DND-41 (cell line): ENCODE measurements at regions not wholly inside any gene's neighbourhood (a gene's known extent, or its start where the extent isn't known, plus 50 kb on each side); places are given as distances from the start of the nearest gene placed in this dataset.
A peak's percentile ranks its signal among the peaks of the same experiment; 100 is the strongest.

ENCODE experiments used
- ATAC-seq: fragments of 200-7000 bp; cut with Tn5 transposase; 3 replicates; pipeline ENCODE4 v1.9.1; 2021; ENCODE audit warnings: low read depth; ENCODE audit not compliant: insufficient read depth
- DNase-seq: peaks from one replicate; pipeline ENCODE4 v3.0.0-alpha.2; 2020
- H2AFZ ChIP-seq: 2 replicates; pipeline ENCODE4 v1.6.0; 2012; ENCODE audit warnings: low read depth, low read length
- H3K27ac ChIP-seq: 2 replicates; pipeline ENCODE4 v1.5.1; 2012; ENCODE audit warnings: low read length, inconsistent platforms
- H3K27me3 ChIP-seq: fragments of 200-600 bp; sonication (generic); 2 replicates; pipeline ENCODE4 v1.6.0; 2012; ENCODE audit warnings: low read length, mild to moderate bottlenecking, inconsistent platforms; ENCODE audit not compliant: insufficient read depth, poor library complexity
- H3K36me3 ChIP-seq: 2 replicates; pipeline ENCODE4 v1.5.1; 2012; ENCODE audit warnings: low read length, inconsistent platforms; ENCODE audit not compliant: insufficient read depth
- H3K4me1 ChIP-seq: 2 replicates; pipeline ENCODE4 v1.5.1; 2012; ENCODE audit warnings: mild to moderate bottlenecking, low read length; ENCODE audit not compliant: insufficient read depth
- H3K4me2 ChIP-seq: 2 replicates; pipeline ENCODE4 v1.6.0; 2012; ENCODE audit warnings: mild to moderate bottlenecking, moderate library complexity, low read length, inconsistent platforms; ENCODE audit not compliant: insufficient read depth
- H3K4me3 ChIP-seq, 2 experiments: fragments of 200-600 bp in 1 of 2; shearing (Covaris generic) in 1 of 2; 2 replicates each; pipeline ENCODE4 v1.5.1; 2012 to 2016; ENCODE audit warnings: inconsistent platforms in 2 of 2, low read length in 2 of 2, mild to moderate bottlenecking in 2 of 2, low read depth in 1 of 2, moderate library complexity in 1 of 2
- H3K79me2 ChIP-seq: 2 replicates; pipeline ENCODE4 v1.6.0; 2012; ENCODE audit warnings: low read length, inconsistent platforms; ENCODE audit not compliant: insufficient read depth
- H3K9ac ChIP-seq: 2 replicates; pipeline ENCODE4 v1.6.0; 2012; ENCODE audit warnings: low read depth, mild to moderate bottlenecking, inconsistent platforms, low read length, moderate library complexity
- H3K9me3 ChIP-seq: 2 replicates; pipeline ENCODE4 v1.5.1; 2012; ENCODE audit warnings: low read length, moderate library complexity, mild to moderate bottlenecking, inconsistent platforms; ENCODE audit not compliant: insufficient read depth, severe bottlenecking
- H4K20me1 ChIP-seq: 2 replicates; pipeline ENCODE4 v1.6.0; 2012; ENCODE audit warnings: low read length; ENCODE audit not compliant: insufficient read depth
- CTCF ChIP-seq: IDR thresholded peaks from 2 replicates; pipeline ENCODE4 v1.5.1; 2012; ENCODE audit warnings: borderline replicate concordance, low read length, moderate library complexity, mild to moderate bottlenecking; ENCODE audit not compliant: poor library complexity, severe bottlenecking; ENCODE audit errors: extremely low read depth
- EZH2 ChIP-seq: IDR thresholded peaks from 3 replicates; pipeline ENCODE4 v1.6.1; 2012; ENCODE audit warnings: borderline replicate concordance, low read depth, mild to moderate bottlenecking, moderate library complexity, low read length, inconsistent platforms; ENCODE audit not compliant: severe bottlenecking

GRCh38 chr3:72100080-72100511 lies 315.1 kb upstream of the PROK2 start:
- no peak for ATAC-seq
- H3K9ac ChIP-seq = peak overlapping the region; percentile 11; the same call in 1 of the 2 replicates
- H2AFZ ChIP-seq = no peak overlapping the region
- H3K36me3 ChIP-seq = no peaks in the 10 kb centered on the region
- peaks cover 2% of the 10 kb centered on the region; the same call in 1 of the 2 replicates for H4K20me1 ChIP-seq
- H3K79me2 ChIP-seq = no peaks in the 10 kb centered on the region
- no peak for DNase-seq
- peaks cover 4% of the 10 kb centered on the region for H3K27me3 ChIP-seq
- TF ChIP-seq EZH2 (no peak), CTCF (no peak)
- H3K4me2 ChIP-seq = peak overlapping the region; percentile 63
- peak overlapping the region in 1 of 2 experiments; percentile 48; a peak in 2 of 4 replicates for H3K4me3 ChIP-seq
- H3K9me3 ChIP-seq = no peaks in the 10 kb centered on the region
- H3K4me1 ChIP-seq = peaks cover 20% of the 10 kb centered on the region
- H3K27ac ChIP-seq = 0 out of 2 replicates have a peak overlapping the region, but pooled peaks have one; percentile 12

GRCh38 chr3:72099326-72100079 lies 314.6 kb upstream of the PROK2 start:
- no peak for DNase-seq
- H3K79me2 ChIP-seq = no peaks in the 10 kb centered on the region
- H3K9me3 ChIP-seq = no peaks in the 10 kb centered on the region
- H2AFZ ChIP-seq = no peak overlapping the region
- H3K9ac ChIP-seq = no peak overlapping the region
- peak overlapping the region; percentile 63 for H3K4me2 ChIP-seq
- ATAC-seq = no peak
- TF ChIP-seq CTCF = no peak
- TF ChIP-seq EZH2 = no peak
- no peak overlapping the region for H3K27ac ChIP-seq
- H3K36me3 ChIP-seq = no peaks in the 10 kb centered on the region
- H3K4me3 ChIP-seq = no peak overlapping the region
- peaks cover 4% of the 10 kb centered on the region for H3K27me3 ChIP-seq
- peaks cover 2% of the 10 kb centered on the region; the same call in 1 of the 2 replicates for H4K20me1 ChIP-seq
- peaks cover 20% of the 10 kb centered on the region for H3K4me1 ChIP-seq

- Histone ChIP-seq H2AFZ (no peak overlapping the region), H3K27ac (no peak overlapping the region), H3K4me2 (no peak overlapping the region), H3K36me3 (no peaks in the 10 kb centered on the region), H3K79me2 (no peaks in the 10 kb centered on the region), H4K20me1 (no peaks in the 10 kb centered on the region), H3K9me3 (no peaks in the 10 kb centered on the region), H3K4me3 (no peak overlapping the region), H3K9ac (no peak overlapping the region), H3K27me3 (peaks cover 4% of the 10 kb centered on the region), H3K4me1 (peaks cover 20% of the 10 kb centered on the region)
- DNase-seq = no peak
- ATAC-seq = no peak
- TF ChIP-seq EZH2 (no peak), CTCF (no peak)
Measured at GRCh38 chr3:72097053-72097452, 312.1 kb upstream of the PROK2 start.
